G401 (cell line): ENCODE measurements at regions not wholly inside any gene's neighbourhood (a gene's known extent, or its start where the extent isn't known, plus 50 kb on each side); places are given as distances from the start of the nearest gene placed in this dataset.

Experiments used
- DNase-seq: peaks from one replicate; pipeline ENCODE4 v3.0.0-alpha.2; 2015; ENCODE audit warnings: low spot score
- in situ Hi-C: cut with HindIII; loops from 2 replicates; pipeline ENCODE4 v1.10.0; 2016; ENCODE audit warnings: low sequenced_read_pairs, mixed read lengths

GRCh38 chr16:80040814-80041213 is 440.3 kb upstream of the MAF start:
- in situ Hi-C loops: no loop called here
- no peak for DNase-seq

- in situ Hi-C loops: no loop called here
- no peak for DNase-seq
Measured at GRCh38 chr16:80040413-80040812, 439.9 kb upstream of the MAF start.

- in situ Hi-C loops: no loop called here
- no peak for DNase-seq
Measured at GRCh38 chr16:80039777-80040176, 439.2 kb upstream of the MAF start.

- no peak for DNase-seq
- in situ Hi-C loops: no loop called here
Measured at GRCh38 chr16:80038566-80038965, 438.0 kb upstream of the MAF start.

- in situ Hi-C loops: no loop called here
- no peak for DNase-seq
Measured at GRCh38 chr16:80034948-80035663, 434.6 kb upstream of the MAF start.

GRCh38 chr16:80034469-80034826 is 433.9 kb upstream of the MAF start:
- no peak for DNase-seq
- in situ Hi-C loops: no loop called here

GRCh38 chr16:80033783-80034468 is 433.4 kb upstream of the MAF start:
- DNase-seq: no peak
- in situ Hi-C loops: no loop called here

GRCh38 chr16:80029761-80030481 is 429.4 kb upstream of the MAF start:
- DNase-seq: no peak
- in situ Hi-C loops: no loop called here

- no peak for DNase-seq
- in situ Hi-C loops: no loop called here
Measured at GRCh38 chr16:80029381-80029630, 428.8 kb upstream of the MAF start.

- in situ Hi-C loops: no loop called here
- DNase-seq: no peak
Measured at GRCh38 chr16:80028581-80029380, 428.2 kb upstream of the MAF start.

GRCh38 chr16:80027007-80027965 is 426.7 kb upstream of the MAF start:
- DNase-seq: no peak
- in situ Hi-C loops: no loop called here

- in situ Hi-C loops: no loop called here
- DNase-seq: no peak
Measured at GRCh38 chr16:80025236-80025635, 424.7 kb upstream of the MAF start.

- in situ Hi-C loops: no loop called here
- DNase-seq: no peak
Measured at GRCh38 chr16:80024443-80024842, 423.9 kb upstream of the MAF start.

GRCh38 chr16:80023865-80024264 is 423.3 kb upstream of the MAF start:
- in situ Hi-C loops: no loop called here
- DNase-seq: no peak

- in situ Hi-C loops: no loop called here
Measured at GRCh38 chr16:80019395-80019794, 418.9 kb upstream of the MAF start.

GRCh38 chr16:80018466-80018865 is 417.9 kb upstream of the MAF start:
- DNase-seq: no peak
- in situ Hi-C loops: no loop called here

More at GRCh38 chr16:80019395-80019794, 418.9 kb upstream of the MAF start:
- no peak for DNase-seq

GRCh38 chr16:80016731-80017326 is 416.3 kb upstream of the MAF start:
- in situ Hi-C loops: no loop called here
- no peak for DNase-seq

- no peak for DNase-seq
- in situ Hi-C loops: no loop called here
Measured at GRCh38 chr16:80015566-80015965, 415.0 kb upstream of the MAF start.
